ENCODE measurements at regions not wholly inside any gene's neighbourhood (a gene's known extent, or its start where the extent isn't known, plus 50 kb on each side); places are given as distances from the start of the nearest gene placed in this dataset.
A peak's percentile ranks its signal among the peaks of the same experiment; 100 is the strongest.
"Not testable (repeated sequence)": the region's sequence is repeated elsewhere in the genome, so short reads cannot be mapped to it uniquely, and the experiment has no call there.

DNA sequence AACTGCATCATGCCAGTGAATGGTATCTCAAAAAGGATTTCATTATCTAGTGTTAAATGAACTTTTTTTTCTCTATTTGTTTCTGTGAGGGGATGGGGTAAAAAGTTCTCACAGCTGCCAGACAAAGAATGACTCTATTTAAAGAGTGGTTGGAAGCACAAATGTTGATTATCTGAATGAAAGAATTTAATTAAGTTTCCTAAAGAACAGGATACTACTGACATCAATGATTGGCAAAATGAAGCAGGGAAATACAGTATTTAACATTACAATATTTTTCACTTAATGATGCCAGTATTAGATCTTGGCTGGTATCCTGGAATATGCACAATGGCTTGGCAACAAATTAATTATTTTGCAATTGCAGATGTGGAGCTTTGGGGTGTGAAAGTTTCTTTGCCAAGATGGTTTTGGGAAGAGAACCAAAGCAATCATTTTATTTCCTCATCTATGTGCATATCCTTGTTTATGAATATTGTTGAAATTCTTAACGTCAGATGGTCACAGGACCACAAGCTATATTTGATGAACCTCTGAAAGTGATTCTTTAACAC, 336.8 kb downstream of the ARL4A start:
- no peak overlapping the region for H3K9ac ChIP-seq (ENCODE audit: low read length)
- H3K4me1 ChIP-seq (ENCODE audit: control insufficient read depth in 1 of 2, insufficient read depth in 2 of 2, low read length in 2 of 2) = peaks cover under 1 to 7% of the 10 kb centered on the region in 2 experiments; a peak in 3 of 4 replicates
- no TSS peak for BruUV-seq (replicated peaks)
- POLR2A ChIA-PET = no interaction called here
- H3K4me3 ChIP-seq (replicated peaks in 1 of 2; ENCODE audit: low read depth in 1 of 2, low read length in 2 of 2) = no peak overlapping the region
- no peak for DNase-seq (ENCODE audit: low read depth, low spot score)
- ATAC-seq = no peak
- intact Hi-C loops (cut with micrococcal nuclease) = no loop called here
- H4K20me1 ChIP-seq (ENCODE audit: insufficient read depth) = no peaks in the 10 kb centered on the region
- H3K27me3 ChIP-seq (ENCODE audit: insufficient read depth, low read length) = no peaks in the 10 kb centered on the region
- CTCF ChIA-PET = no interaction called here
- H3K36me3 ChIP-seq (ENCODE audit: control insufficient read depth in 1 of 2, insufficient read depth in 2 of 2, low read length in 2 of 2) = no peaks in the 10 kb centered on the region
- H3K79me2 ChIP-seq (ENCODE audit: insufficient read depth, low read length) = no peaks in the 10 kb centered on the region
- H3K4me2 ChIP-seq (ENCODE audit: low read length) = no peak overlapping the region
- TF ChIP-seq SRF (IDR thresholded peaks at IDR 0.05; ENCODE audit: low read depth) (no peak), ELF1 (IDR thresholded peaks at IDR 0.05; ENCODE audit: borderline replicate concordance, low read depth) (no peak), CBX3 (IDR thresholded peaks at IDR 0.05; ENCODE audit: low read depth) (no peak), CEBPB (IDR thresholded peaks at IDR 0.05; ENCODE audit: low read depth) (no peak), POLR2AphosphoS5 (IDR thresholded peaks at IDR 0.05; ENCODE audit: low read depth, low read length) (no peak), POLR2A (IDR thresholded peaks at IDR 0.05; ENCODE audit: borderline replicate concordance, extremely low read depth, insufficient read depth, insufficient read length) (no peak), YY1 (IDR thresholded peaks at IDR 0.05; ENCODE audit: extremely low read depth, insufficient replicate concordance, low read depth, low read length) (no peak), JUND (IDR thresholded peaks at IDR 0.05) (no peak), RAD21 (IDR thresholded peaks at IDR 0.05; ENCODE audit: low read depth) (no peak)
- TF ChIP-seq, protein P1, sequence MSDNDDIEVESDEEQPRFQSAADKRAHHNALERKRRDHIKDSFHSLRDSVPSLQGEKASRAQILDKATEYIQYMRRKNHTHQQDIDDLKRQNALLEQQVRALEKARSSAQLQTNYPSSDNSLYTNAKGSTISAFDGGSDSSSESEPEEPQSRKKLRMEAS (IDR thresholded peaks at IDR 0.05) = no peak
- TF ChIP-seq, protein P2, sequence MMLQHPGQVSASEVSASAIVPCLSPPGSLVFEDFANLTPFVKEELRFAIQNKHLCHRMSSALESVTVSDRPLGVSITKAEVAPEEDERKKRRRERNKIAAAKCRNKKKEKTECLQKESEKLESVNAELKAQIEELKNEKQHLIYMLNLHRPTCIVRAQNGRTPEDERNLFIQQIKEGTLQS (IDR thresholded peaks at IDR 0.05) = no peak
- H3K9me3 ChIP-seq (ENCODE audit: control insufficient read depth in 1 of 2, insufficient read depth in 1 of 2, low read depth in 1 of 2, low read length in 2 of 2) = no peaks in the 10 kb centered on the region
- no peak overlapping the region for H3K27ac ChIP-seq (ENCODE audit: low read depth, low read length)
- peak overlapping the region; percentile 38 for H2AFZ ChIP-seq (ENCODE audit: low read depth, low read length, poor library complexity, severe bottlenecking)
- no peaks in the 10 kb centered on the region for H3K9me2 ChIP-seq (ENCODE audit: insufficient read depth)
- RAD21 ChIA-PET (ENCODE audit: low non-redundant PET in 1 of 2, low total read pairs in 2 of 2, uncharacterized antibody in 2 of 2, unreplicated experiment in 2 of 2) = no interaction called here

DNA sequence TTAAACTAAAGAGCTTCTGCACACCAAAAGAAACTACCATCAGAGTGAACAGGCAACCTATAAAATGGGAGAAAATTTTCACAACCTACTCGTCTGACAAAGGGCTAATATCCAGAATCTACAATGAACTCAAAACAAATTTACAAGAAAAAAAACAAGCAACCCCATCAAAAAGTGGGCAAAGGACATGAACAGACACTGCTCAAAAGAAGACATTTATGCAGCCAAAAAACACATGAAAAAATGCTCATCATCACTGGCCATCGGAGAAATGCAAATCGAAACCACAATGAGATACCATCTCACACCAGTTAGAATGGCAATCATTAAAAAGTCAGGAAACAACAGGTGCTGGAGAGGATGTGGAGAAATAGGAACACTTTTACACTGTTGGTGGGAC, 337.6 kb downstream of the ARL4A start:
- H4K20me1 ChIP-seq (ENCODE audit: insufficient read depth); H3K79me2 ChIP-seq (ENCODE audit: insufficient read depth, low read length); H3K4me1 ChIP-seq (ENCODE audit: control insufficient read depth in 1 of 2, insufficient read depth in 2 of 2, low read length in 2 of 2); CTCF ChIA-PET; H3K9ac ChIP-seq (ENCODE audit: low read length); H3K4me2 ChIP-seq (ENCODE audit: low read length); H3K9me2 ChIP-seq (ENCODE audit: insufficient read depth); H3K9me3 ChIP-seq (ENCODE audit: control insufficient read depth in 1 of 2, insufficient read depth in 1 of 2, low read depth in 1 of 2, low read length in 2 of 2); ATAC-seq; H2AFZ ChIP-seq (ENCODE audit: low read depth, low read length, poor library complexity, severe bottlenecking); intact Hi-C loops (cut with micrococcal nuclease); POLR2A ChIA-PET; H3K36me3 ChIP-seq (ENCODE audit: control insufficient read depth in 1 of 2, insufficient read depth in 2 of 2, low read length in 2 of 2); BruUV-seq (replicated peaks); RAD21 ChIA-PET (ENCODE audit: low non-redundant PET in 1 of 2, low total read pairs in 2 of 2, uncharacterized antibody in 2 of 2, unreplicated experiment in 2 of 2); H3K27me3 ChIP-seq (ENCODE audit: insufficient read depth, low read length); H3K4me3 ChIP-seq (replicated peaks in 1 of 2; ENCODE audit: low read depth in 1 of 2, low read length in 2 of 2); H3K27ac ChIP-seq (ENCODE audit: low read depth, low read length); DNase-seq (ENCODE audit: low read depth, low spot score): not testable (repeated sequence)

All from HCT116 (cell line).